Smooth muscle cell (in vitro differentiated cells): ENCODE measurements at regions not wholly inside any gene's neighbourhood (a gene's known extent, or its start where the extent isn't known, plus 50 kb on each side); places are given as distances from the start of the nearest gene placed in this dataset.
A peak's percentile ranks its signal among the peaks of the same experiment; 100 is the strongest.

ENCODE experiments used
- DNase-seq: peaks from one replicate; lab custom pipeline; 2025; ENCODE audit not compliant: unreplicated experiment; lab: John Stamatoyannopoulos, UW
- H2AFZ ChIP-seq: fragments of 200-600 bp; sonication (generic); 2 replicates; pipeline ENCODE4 v1.6.0; 2016; ENCODE audit warnings: antibody characterized with exemption, low read depth, mild to moderate bottlenecking
- H3F3A ChIP-seq: fragments of 200-600 bp; sonication (generic); 2 replicates; pipeline ENCODE4 v1.6.0; 2017; ENCODE audit warnings: antibody characterized with exemption, low read depth
- H3K27ac ChIP-seq: fragments of 200-600 bp; sonication (generic); 2 replicates; pipeline ENCODE4 v1.5.1; 2016; ENCODE audit warnings: low read depth, mild to moderate bottlenecking
- H3K27me3 ChIP-seq: fragments of 200-600 bp; sonication (generic); 2 replicates; pipeline ENCODE4 v1.6.1; 2016; ENCODE audit warnings: low read depth, mild to moderate bottlenecking
- H3K36me3 ChIP-seq: fragments of 200-600 bp; sonication (generic); 2 replicates; pipeline ENCODE4 v1.5.1; 2016; ENCODE audit warnings: low read depth
- H3K4me1 ChIP-seq: fragments of 200-600 bp; sonication (generic); 2 replicates; pipeline ENCODE4 v1.5.1; 2016; ENCODE audit warnings: low read depth
- H3K4me2 ChIP-seq: fragments of 200-600 bp; sonication (generic); 2 replicates; pipeline ENCODE4 v1.6.0; 2016; ENCODE audit warnings: mild to moderate bottlenecking
- H3K4me3 ChIP-seq: fragments of 200-600 bp; sonication (generic); 2 replicates; pipeline ENCODE4 v1.5.1; 2016; ENCODE audit warnings: mild to moderate bottlenecking
- H3K79me2 ChIP-seq: fragments of 200-600 bp; sonication (generic); 2 replicates; pipeline ENCODE4 v1.6.0; 2016; ENCODE audit warnings: low read depth, mild to moderate bottlenecking
- H3K9ac ChIP-seq: fragments of 200-600 bp; sonication (generic); 2 replicates; pipeline ENCODE4 v1.6.0; 2016; ENCODE audit warnings: low read depth
- H3K9me3 ChIP-seq: fragments of 200-600 bp; sonication (generic); replicated peaks from 2 replicates; pipeline ENCODE4 v1.5.1; 2016; ENCODE audit warnings: low read depth
- H4K20me1 ChIP-seq: fragments of 200-600 bp; sonication (generic); 2 replicates; pipeline ENCODE4 v1.6.0; 2016; ENCODE audit warnings: low read depth
- CTCF ChIP-seq: fragments of 200-600 bp; sonication (generic); IDR thresholded peaks from 2 replicates; pipeline ENCODE4 v1.5.1; 2017; ENCODE audit warnings: borderline replicate concordance, mild to moderate bottlenecking, antibody characterized with exemption; ENCODE audit not compliant: insufficient read depth, poor library complexity, severe bottlenecking
- WGBS: methylation state at CpG from one replicate; pipeline ENCODE4 v1.1.7; 2016; ENCODE audit warnings: low lambda C conversion rate; 5-methylcytosine and 5-hydroxymethylcytosine counted together

- no peak overlapping the region for H3K9ac ChIP-seq
- no peaks in the 10 kb centered on the region for H3K27me3 ChIP-seq
- no peak overlapping the region for H3K27ac ChIP-seq
- H3K79me2 ChIP-seq: no peaks in the 10 kb centered on the region
- H3K36me3 ChIP-seq: no peaks in the 10 kb centered on the region
- DNase-seq: no peak
- no peak overlapping the region for H3K4me3 ChIP-seq
- no peak for TF ChIP-seq CTCF
- H2AFZ ChIP-seq: no peak overlapping the region
- H4K20me1 ChIP-seq: no peaks in the 10 kb centered on the region
- no peaks in the 10 kb centered on the region for H3K9me3 ChIP-seq
- no peak overlapping the region for H3K4me2 ChIP-seq
- peaks cover 14% of the 10 kb centered on the region for H3K4me1 ChIP-seq
- 89% methylated on average over 4 of the region's 4 CpGs for WGBS
- H3F3A ChIP-seq: no peaks in the 10 kb centered on the region
Observed at GRCh38 chr12:126994599-126994998, 1272.4 kb upstream of the TMEM132C start.

- H3K9ac ChIP-seq: no peak overlapping the region
- DNase-seq: no peak
- no peaks in the 10 kb centered on the region for H3K36me3 ChIP-seq
- peaks cover 14% of the 10 kb centered on the region for H3K4me1 ChIP-seq
- WGBS: 84% methylated on average over 4 of the region's 4 CpGs
- no peak for TF ChIP-seq CTCF
- H3K9me3 ChIP-seq: no peaks in the 10 kb centered on the region
- H2AFZ ChIP-seq: no peak overlapping the region
- H3K27ac ChIP-seq: peak overlapping the region; percentile 20
- H3K79me2 ChIP-seq: no peaks in the 10 kb centered on the region
- H3F3A ChIP-seq: no peaks in the 10 kb centered on the region
- H3K4me2 ChIP-seq: no peak overlapping the region
- H3K27me3 ChIP-seq: no peaks in the 10 kb centered on the region
- H4K20me1 ChIP-seq: no peaks in the 10 kb centered on the region
- no peak overlapping the region for H3K4me3 ChIP-seq
Observed at GRCh38 chr12:126998031-126998430, 1268.9 kb upstream of the TMEM132C start.

DNA sequence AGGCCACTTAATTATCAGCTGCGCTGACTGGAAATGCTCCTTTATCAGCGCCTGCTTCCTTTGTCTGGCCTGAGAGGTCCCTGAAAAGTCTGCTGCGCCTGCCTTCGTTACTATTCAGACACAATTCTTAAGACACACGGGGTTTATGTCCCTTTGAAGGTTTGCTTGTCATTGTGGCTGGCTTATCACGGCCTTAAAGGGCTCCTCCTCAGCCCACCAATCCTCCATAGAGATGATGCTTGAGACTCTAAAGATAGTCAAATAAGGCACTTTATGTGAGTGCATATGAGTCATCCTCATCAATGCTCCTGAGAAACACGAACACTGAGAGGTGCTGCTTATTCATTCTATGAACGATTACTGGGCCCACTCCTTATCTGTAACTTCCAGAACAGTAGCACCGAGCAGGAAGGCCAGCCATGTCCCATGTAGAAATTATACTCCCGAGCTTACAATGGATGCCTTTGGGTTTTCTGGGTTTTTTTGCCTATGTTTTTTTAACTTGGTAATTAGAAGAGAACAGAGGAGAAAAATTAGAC, 1268.2 kb upstream of the TMEM132C start:
- Histone ChIP-seq H3F3A (no peaks in the 10 kb centered on the region), H4K20me1 (no peaks in the 10 kb centered on the region), H3K4me1 (peaks cover 14% of the 10 kb centered on the region), H3K27me3 (no peaks in the 10 kb centered on the region), H3K4me2 (peak overlapping the region; percentile 30), H3K27ac (peak overlapping the region; percentile 20), H2AFZ (peak overlapping the region; percentile 32), H3K9ac (no peak overlapping the region), H3K4me3 (no peak overlapping the region), H3K36me3 (no peaks in the 10 kb centered on the region), H3K79me2 (no peaks in the 10 kb centered on the region), H3K9me3 (no peaks in the 10 kb centered on the region)
- WGBS: 14% methylated on average over 10 of the region's 10 CpGs
- no peak for DNase-seq
- no peak for TF ChIP-seq CTCF

DNA sequence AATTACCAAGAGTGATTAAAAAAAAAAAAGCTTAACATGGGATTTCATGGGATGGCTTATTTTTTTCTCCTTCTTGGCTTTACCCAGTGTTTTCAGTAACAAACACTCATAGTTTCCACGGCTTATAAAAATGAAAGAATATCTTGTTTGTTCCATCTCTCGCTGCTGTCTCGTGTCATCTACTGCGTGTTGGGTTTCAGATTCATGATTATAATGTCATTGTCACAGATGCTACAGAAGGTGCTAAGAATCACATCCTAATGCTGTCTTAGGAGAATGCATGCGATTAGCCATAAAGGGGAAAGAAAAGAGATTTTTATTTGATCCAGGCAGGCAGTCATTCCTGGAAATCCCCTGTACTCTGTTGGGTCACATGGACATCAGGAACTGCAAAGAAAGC, 1267.6 kb upstream of the TMEM132C start:
- 69% methylated on average over 5 of the region's 5 CpGs for WGBS
- Histone ChIP-seq H3K27ac (peak overlapping the region; percentile 20), H3K36me3 (no peaks in the 10 kb centered on the region), H3K4me1 (peaks cover 14% of the 10 kb centered on the region), H2AFZ (no peak overlapping the region), H3K79me2 (no peaks in the 10 kb centered on the region), H3K9ac (no peak overlapping the region), H4K20me1 (no peaks in the 10 kb centered on the region), H3F3A (no peaks in the 10 kb centered on the region), H3K4me2 (peak overlapping the region; percentile 30), H3K9me3 (no peaks in the 10 kb centered on the region), H3K4me3 (no peak overlapping the region), H3K27me3 (no peaks in the 10 kb centered on the region)
- TF ChIP-seq CTCF: no peak
- no peak for DNase-seq
